Stimulated activated CD4-positive, alpha-beta T cell treated with anti-CD3 and anti-CD28 coated beads, TNF-alpha, amount 100 ng/mL, for 24 hours (primary cell): ENCODE measurements at regions not wholly inside any gene's neighbourhood (a gene's known extent, or its start where the extent isn't known, plus 50 kb on each side); places are given as distances from the start of the nearest gene placed in this dataset.
"Not testable (repeated sequence)": the region's sequence is repeated elsewhere in the genome, so short reads cannot be mapped to it uniquely, and the experiment has no call there.

Source experiments
- DNase-seq, 3 experiments: peaks; one replicate each; pipeline ENCODE4 v3.0.0-alpha.2; 2020; ENCODE audit warnings: low read depth in 3 of 3

DNA sequence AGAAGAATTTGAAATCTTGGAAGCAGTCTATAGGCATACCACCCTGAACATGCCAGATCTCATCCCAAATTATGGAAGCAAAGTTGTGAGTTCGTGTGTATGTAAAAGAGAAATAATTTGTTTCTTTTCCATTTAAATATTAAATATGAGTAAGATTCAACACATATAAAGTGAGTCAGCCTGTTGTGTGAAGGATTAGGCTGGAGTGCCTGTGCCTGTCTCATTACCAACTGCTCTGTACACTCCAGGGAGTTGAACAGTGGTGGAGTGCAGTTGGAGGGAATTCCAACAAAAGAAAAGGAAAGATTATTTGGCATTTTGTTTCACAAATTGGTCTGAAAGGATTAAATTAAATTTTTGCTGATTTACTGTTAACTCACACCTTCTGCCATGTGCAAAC is 435.6 kb downstream of the FAT4 start:
- no peak for DNase-seq

DNA sequence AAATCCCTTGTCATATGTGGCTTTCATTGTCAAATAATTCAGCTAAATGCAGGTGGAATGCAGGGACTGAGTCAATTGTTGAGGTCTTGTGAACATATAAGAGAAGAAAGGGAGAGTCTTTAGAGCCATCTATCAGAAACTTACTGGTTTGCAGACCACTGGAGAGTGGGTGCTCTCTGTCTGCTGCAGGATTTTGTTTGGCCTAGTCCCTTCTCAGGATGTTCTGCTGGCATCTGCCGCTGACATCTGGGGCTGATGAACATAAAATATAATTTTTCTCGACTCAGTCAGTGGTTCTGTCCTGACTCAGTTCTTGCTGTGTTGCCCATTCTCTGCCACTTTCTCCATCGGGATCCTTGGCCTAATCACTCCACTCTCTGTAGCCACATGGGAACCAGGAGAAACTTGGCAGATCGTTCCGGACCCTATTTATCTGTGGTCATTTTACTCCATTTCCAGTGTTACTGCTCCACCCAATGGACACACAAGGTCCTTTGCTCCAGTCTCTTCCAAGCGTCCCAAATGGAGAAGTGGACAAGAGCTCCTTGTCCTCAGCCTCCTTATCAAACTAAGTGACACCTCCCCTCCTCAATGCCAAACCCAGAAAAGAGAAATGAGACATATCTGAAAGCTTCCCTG is 436.2 kb downstream of the FAT4 start:
- no peak for DNase-seq

DNA sequence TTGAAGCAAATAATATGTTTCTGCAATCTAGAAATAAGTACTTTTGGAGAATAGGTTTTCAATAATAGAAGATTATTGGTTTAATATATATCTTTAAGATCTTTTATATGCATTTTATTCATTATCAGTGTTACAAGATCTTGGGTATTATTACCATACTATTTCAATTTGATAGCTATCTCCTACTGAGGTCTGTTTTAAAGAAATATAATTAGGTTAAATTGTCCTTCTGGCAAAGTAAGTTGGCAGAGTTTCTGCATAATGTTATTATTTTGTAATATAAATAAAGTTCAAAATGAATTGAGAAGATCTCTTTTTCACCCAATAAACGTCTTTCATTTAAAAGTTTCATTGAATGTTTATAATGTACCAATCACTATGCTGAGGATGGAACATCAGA is 443.7 kb downstream of the FAT4 start:
- DNase-seq: no peak

DNA sequence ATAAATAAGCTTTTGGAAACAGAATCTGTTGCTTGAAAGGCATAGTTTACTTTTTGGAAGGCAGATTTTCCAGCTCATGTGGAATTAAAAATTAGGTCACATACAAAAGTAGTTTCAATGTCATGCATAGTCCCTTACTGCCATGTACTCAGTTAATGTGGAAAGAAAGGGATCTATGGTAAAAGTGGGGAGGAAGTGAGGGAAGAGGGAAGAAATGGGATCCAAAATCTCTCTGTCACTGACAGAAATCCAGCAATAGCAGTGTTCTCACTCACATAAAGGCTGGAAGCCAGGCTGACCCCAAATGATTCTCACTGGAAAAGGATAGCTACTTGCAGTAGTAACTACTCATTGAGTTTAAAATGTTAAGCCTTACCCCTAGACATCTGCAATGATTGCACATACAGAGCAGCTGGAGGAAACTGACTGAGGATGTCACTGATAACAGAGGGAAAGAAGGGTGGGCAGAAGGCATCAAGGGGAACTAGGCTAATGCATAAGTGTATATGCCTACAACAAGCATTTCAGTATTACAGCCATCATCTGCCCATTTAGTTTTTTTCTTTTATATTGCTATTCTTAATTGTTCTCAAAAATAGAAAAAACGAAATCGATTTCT is 445.6 kb downstream of the FAT4 start:
- no peak for DNase-seq

DNA sequence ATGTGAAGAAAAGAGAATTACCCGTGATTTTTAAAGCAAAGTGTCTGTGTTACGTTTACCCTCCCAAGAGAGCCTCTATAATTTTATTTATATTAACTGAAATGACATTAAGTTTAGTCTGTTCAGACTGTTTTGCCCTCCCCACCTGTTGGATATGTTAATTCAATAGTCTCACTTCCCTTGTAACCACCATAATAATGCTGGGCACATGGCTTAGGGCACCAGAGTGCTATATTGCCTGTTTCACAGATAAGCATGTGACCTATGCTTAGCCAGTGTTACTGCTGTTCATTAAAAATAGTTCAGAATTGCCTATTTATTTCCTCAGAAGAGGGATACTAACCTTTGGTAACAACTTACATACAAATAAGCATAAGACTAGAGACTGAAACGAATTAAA is 446.2 kb downstream of the FAT4 start:
- no peak for DNase-seq

DNA sequence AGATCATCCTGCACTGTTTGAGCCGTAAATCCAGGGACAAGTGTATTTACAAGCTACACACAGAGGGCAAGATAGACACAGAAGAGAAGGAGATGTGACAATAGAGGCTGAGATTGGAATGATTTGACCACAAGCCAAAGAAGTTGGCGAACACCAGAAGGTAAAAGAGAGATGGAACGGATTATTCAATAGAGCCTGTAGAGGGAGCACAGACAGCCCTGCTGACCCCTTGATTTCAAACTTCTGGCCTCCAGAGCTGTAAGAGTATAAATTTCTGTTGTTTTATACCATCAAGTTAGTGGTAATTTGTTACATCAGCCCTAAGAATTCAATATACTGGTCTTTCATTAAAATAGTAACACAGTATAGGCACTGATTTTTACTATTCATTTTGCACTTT is 447.8 kb downstream of the FAT4 start:
- DNase-seq: no peak

DNA sequence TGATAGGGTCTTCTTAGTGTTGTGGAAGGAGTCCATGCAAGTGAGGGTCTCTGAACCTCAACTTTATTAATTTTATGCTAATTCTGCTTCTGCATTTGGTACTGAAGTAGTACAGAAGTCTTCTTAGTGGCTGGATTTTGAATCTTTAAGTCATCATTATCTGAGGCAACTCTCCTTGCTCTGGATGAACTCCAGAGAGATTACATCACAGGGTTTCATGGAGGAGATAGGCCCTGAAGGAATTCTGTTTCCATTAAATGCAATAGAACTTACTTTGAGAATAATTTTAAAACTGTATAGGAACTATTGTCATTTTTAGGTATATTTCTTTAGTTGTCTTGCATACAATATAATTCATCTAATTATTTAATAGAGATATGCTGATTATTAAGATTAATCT is 451.2 kb downstream of the FAT4 start:
- no peak for DNase-seq

DNA sequence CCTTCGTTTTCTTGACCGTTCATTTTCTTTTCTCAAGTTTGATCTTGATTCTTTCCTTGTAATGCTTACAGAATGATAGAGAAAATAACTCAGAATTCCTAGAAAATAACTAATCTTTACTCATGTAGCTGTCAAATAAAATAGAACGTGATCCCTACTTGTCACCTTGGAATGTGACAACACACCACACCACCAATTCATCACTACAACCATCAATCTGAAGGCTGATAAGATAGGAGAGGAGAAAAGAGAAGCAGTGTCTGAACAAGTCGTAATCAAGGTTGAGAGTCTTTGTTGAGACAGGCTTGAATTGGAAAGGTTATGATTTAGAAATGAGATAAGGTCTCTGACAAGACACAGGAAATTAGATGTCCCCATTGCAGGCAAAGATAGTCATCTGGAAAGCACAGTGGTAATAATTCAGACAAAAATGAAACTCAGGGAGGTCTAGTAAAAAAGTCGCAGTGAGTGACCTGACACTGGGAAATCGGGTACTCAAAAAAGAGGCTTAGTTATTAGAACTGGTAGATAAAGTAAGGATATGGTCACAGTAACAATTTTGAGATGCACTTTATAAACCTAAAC is 456.2 kb downstream of the FAT4 start:
- no peak for DNase-seq

DNA sequence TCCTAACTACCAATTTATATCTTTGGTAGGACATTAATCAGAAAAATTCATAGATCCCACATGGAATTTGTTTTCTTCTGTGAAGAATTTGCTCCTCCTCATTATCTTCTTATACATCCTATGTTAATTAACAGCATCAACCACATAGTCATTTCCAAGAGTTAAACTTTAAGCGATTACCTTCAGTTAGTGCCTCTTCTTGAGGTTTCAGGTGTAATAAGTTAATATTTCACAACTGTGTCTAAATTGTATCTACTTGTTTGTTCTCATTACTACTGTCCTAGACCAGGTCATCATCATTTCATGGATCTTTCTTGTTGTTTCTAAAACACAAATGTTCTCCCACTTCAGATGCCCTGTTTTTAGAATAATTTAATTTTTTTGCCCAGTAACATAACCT is 457.9 kb downstream of the FAT4 start:
- no peak for DNase-seq

DNA sequence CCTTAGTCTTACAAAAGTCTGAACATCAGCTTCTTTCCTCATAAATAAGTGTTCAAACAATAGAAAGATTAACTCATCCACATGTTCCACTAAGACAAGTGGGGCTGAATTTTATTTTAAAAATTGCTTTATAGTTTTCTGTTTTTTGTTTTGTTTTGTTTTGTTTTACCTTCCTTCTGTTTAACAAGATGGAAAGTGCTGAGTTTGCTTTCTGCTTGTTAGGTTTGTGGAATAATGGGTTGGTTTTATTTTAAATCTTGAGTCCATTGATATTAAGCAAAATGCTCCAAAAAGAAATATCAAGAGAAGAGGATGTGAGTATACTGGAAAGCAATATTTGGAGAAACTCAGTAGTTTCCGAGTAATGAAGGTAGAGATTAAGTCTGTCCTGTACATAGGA is 458.7 kb downstream of the FAT4 start:
- no peak for DNase-seq

DNA sequence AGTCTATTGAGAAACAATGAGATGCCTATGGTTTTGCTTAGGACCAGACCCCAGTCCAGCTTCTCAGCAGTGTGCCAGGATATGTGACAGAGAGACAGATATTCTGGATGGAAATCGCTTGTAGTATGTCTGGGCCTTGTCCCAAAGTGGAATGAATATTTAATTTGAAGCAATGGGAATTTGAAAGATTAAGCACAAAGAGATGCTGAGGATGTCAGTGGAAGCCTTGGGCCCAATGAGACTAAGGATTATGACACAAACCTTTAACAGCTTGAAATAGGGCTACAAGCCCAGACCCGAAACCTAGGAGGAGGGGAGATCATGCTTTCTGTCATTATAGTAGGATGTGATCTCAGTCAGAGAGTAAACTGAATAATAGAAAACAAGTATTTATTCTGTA is 459.2 kb downstream of the FAT4 start:
- no peak for DNase-seq

DNA sequence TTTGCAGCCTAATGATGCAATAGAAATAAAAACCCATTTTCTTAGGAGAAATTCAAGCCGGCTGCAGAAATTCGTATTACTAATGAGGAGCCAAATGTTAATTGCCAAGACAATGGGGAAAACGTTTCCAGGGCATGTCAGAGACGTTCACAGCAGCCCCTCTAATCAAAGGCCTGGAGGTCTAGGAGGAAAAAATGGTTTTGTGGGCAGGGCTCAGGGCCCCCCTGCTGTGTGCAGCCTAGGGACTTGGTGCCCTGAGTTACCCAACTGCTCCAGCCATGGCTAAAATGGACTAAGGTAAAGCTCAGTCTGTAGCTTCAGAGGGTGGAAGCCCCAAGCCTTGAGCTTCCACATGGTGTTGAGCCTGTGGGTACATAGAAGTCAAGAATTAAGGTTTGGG is 461.4 kb downstream of the FAT4 start:
- no peak for DNase-seq

DNA sequence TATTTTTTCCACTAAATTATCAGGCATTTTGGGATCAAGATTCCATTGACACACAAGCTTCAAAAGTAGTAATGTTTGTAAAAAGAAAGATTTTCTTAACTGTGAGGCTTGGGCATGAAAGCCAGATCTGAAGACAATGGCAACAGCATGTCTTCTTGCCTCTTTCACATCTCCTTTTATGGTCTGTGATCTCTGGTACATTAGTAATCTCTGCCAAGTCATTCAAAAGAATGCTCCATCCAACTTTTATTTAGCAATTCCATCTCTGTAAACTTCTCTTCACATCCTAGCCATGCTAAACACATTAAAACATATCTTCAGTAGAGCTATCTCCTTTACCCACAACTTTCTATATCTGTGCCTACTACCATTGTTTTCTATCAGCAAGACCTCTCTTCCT is 465.4 kb downstream of the FAT4 start:
- DNase-seq: no peak

DNA sequence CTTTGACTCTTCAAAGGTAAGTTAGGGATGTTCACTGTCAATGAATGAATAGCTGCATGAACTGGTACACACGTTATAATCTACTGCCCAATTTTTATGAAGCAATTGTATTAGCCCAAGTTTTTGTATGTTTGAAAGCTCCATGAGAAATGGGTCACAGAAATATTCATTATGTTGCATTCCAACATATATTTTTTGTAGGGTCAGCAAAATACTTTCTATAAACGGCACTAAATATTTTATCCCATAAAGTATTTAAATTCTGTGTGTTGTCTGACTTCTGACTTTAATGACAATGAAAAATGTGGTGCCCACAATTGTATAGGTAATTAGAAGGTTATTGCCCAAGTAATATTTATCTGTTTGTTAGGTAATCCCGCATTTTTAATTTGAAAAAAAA is 466.0 kb downstream of the FAT4 start:
- no peak for DNase-seq

DNA sequence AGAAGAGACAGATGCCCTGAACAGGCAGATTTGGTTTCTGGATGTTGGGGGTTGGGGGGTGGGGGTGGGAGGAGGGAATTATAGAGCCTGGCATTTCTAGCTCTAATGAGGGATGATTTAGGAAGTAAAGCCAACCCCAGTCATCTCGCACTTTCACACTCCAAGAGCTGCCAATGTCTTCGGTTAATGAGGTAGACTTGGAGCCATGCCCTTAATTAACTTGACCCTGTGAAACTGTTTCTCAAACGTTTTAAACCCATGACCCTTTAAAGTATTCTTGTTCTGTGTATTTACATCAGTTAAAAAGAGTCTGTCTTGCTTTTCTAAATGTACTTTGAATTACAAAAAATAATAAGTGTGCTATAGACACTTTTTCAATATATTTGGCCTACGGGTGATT is 466.9 kb downstream of the FAT4 start:
- no peak for DNase-seq

DNA sequence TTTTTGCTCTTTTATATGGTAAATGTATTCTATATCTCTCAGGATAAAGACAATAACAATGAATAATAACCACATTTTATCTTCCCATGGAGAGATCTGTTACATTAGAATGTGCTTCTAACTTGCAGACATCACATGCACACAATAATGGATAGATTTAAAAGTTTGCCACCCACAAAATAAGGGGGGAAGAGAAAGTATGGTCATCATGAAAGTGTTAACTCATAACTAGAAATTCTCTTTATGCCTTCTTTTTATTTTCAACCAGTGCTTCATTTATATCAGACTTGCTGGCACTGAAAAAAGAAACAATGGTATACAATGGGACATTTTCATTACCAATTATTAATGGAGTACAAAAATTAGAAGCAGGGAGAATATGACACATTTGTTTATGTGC is 470.0 kb downstream of the FAT4 start:
- DNase-seq: no peak

DNA sequence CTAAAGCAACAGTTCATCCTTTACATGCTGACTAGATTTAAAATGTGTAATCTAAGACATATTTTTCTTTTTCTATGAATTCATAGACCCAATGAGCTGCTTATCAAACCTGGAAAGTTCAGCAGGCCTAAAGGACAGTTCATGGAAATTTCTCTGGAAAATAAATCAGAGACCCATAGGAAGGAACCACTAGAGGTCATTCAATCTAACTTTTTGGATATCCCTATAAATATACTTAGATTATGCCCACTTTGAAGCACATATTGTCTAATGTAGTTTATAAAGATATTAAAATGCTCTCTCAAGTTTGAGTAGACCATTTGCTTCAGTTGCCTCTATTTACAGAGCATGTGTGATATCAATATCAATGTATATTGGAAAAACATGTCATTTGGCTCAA is 473.0 kb downstream of the FAT4 start:
- DNase-seq: no peak

DNA sequence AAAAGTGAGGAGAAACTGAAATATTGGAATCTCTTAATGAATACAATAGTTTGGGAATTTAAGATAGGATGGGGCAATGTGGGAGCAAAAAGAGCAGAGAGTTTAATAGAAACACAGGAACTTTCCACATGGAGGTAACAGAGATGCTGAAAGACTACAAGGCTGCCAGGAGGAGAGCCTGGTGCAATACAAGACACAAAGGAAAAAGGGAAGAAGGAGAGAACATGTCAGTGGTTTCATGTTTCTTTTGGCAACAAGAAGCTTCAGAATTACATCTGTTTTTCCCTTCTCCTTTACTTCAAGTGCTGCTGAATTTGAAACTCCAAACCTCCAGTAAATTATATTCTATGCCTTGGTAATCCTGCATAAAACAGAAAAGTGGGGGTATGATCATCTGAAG is 474.3 kb downstream of the FAT4 start:
- no peak for DNase-seq

DNA sequence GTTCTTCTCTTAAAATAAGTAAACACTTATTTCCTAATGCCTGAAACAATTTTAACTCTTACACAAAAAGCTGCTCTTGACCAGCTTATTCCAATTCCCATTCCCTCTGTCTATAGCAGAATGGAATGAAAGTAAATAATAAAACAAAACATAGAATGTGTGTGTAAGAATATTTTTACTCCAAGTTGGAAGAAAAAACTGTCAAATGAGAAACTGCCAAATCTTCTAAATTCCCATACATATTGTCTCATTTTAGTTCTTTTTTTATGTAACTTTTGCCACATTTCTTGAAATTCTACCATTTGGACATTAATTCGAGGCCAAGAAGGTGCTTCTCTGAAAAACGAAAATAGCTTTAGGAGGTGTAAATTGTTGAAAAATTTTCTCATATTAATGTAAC is 477.1 kb downstream of the FAT4 start:
- no peak for DNase-seq

DNA sequence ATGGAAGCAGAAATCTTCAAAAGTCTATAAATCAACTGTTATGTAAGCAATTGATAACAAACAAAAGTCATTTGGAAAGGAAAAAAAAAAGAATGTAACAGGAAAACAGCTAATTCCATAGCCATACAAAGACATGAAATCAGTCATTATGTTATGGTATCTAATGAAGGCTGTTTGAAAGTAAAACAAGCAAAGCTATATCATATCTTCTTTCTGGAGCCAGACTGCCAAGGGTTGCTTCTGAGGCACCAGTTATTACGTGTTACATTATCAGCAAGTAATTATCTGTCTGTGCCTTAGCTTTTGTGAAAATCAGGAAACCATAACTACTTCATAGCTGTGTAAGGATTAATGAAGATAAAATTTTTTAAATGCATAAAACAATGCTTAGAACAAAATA is 480.2 kb downstream of the FAT4 start:
- no peak for DNase-seq

DNA sequence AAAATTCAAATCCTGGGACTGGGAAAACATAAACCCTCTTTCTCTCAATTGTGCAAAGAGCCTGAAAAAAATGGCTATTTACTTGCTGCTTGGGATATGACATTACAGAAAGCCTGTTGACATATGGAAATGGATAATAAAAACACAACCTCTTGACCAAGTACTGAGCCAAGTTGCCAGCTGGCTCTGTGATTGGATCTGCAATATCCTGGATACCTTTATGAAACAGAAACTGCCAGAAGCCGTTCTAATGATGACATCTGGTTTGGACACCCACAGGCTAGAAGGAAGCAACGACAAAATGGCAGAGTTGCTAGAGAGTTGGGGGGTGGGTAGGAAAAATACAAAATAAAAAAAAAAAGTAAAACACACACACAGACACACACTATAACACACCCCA is 481.4 kb downstream of the FAT4 start:
- no peak for DNase-seq

DNA sequence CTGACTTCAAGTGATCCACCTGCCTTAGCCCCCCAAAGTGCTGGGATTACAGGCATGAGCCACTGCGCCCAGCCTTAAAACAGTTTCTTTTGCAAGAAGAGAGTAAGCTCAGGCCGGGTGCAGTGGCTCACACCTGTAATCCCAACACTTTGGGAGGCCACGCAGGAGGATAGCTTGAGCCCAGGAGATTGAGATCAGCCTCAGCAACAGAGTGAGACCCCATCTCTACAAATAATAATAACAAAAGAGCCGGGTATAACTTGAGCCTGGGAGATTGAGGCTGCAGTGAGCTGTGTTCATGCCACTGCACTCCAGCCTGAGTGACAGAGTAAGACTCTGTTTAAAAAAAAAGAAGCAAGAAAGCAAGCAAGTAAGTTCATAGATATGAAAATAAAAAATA is 482.9 kb downstream of the FAT4 start:
- DNase-seq: not testable (repeated sequence)

DNA sequence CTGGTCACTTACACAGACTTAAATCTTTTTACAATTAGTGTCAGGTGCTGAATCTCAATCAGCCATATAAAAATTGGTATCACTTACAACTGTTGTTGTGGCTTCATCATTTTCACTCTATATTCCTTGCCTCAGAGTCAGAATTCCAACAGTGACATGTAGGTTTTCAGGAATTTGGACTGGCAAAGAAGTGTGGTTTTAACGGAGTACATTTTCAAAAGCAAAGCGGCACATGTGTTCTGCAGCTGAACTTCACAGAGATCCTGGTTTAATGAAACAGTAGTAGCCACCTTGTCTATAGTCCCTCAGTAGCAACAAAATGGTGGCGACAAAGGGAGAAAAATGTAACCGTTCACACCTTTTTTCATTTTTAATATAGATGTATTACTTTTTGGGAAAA is 486.6 kb downstream of the FAT4 start:
- DNase-seq: no peak

DNA sequence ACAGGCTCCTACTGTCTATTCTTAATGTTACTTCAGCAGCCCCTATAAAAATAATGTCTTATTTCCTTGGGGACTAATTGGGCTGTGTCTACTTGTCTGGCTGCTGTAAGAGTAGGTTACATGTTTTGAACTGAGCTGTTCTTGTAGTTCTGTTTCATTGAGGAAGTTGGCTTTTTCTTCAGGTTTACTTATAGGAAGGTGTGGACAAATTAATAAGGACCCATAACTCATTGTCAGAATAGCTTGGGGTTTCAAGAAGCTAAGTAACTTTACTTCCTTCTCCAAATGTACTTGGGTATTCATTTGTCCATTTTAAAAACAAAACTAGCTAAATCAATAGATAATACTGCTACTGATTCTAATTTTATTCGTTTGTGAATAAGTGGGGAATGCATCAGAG is 487.2 kb downstream of the FAT4 start:
- DNase-seq: no peak
